H54 (cell line): ENCODE measurements at regions not wholly inside any gene's neighbourhood (a gene's known extent, or its start where the extent isn't known, plus 50 kb on each side); places are given as distances from the start of the nearest gene placed in this dataset.
"Not testable (repeated sequence)": the region's sequence is repeated elsewhere in the genome, so short reads cannot be mapped to it uniquely, and the experiment has no call there.

ENCODE experiments used
- DNase-seq: peaks from one replicate; pipeline ENCODE4 v3.0.0; 2011; ENCODE audit warnings: low spot score, mixed read lengths; ENCODE audit not compliant: insufficient read length
- FAIRE-seq: peaks from 3 replicates; lab custom pipeline; 2011; peaks lifted over from hg19 to GRCh38; lab: Jason Lieb, UNC
- POLR2A ChIP-seq: IDR thresholded peaks from 2 replicates; pipeline ENCODE4 v1.6.1; 2011; ENCODE audit warnings: low read depth, mild to moderate bottlenecking, low read length

GRCh38 chr20:12069181-12069580, 151.5 kb downstream of the BTBD3 start:
- no peak for TF ChIP-seq POLR2A
- no peak for FAIRE-seq
- no peak for DNase-seq

- TF ChIP-seq POLR2A, result no peak
- DNase-seq, result no peak
- FAIRE-seq, result no peak
These were observed 154.7 kb downstream of the BTBD3 start for GRCh38 chr20:12072221-12072953.

DNA sequence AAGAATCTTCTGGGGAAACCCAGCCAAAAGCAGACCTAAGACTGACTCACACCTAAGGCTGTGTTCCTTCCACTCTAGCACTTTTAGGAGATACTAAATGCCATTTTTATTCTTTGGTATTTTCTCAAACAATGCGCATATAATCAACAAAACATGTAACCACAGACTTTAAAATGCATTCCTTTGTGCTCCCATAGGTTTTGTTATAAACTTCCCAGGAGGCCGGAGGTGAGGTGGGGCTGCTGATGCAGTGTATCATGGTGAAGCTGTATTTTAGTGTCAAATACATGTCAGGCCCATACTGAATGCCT, 155.2 kb downstream of the BTBD3 start:
- no peak for TF ChIP-seq POLR2A
- DNase-seq, result no peak
- no peak for FAIRE-seq

DNA sequence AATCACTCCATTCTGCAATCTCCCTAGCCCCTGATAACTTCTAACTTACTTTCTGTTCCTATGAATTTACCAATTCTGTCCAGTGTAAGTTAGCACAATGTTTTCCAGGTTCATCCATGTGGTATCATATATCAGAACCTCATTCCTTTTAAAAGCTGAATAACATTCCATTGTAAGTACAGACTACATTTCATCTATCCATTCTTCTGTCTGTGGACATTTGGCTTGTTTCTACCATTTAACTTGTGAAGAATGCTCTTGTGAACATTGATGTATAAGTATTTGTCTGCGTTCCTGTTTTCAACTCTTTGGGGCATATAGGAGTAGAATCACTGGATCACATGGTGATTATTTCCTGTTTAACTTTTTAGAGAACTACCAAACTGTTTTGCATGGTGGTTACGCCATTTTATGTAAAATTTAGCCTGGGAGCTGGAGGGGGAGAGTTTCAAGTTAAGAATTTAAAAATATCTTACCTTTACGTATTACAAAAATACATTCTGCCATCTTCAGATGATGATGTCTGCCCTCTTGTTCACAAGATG, 156.5 kb downstream of the BTBD3 start:
- TF ChIP-seq POLR2A, result no peak
- FAIRE-seq (no peak), DNase-seq (no peak)

DNA sequence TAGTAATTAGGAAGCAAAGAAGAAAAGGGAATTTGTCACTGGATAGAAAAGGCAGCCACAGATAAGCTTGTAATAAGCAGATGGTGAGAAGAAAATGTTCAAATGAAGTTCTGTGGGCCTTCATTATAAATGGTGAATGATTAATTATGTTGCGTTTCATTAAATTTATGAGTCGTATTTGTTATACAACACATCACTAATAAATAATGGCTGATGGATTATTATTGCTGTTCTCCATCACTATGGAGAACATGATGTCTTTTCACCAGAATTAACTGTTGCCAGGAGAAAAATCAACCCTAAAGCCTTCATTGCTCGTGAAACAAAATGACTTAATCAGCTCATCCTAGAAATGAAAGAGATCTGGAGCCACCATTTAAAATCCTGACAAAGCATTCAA, 158.5 kb downstream of the BTBD3 start:
- FAIRE-seq, result no peak

DNA sequence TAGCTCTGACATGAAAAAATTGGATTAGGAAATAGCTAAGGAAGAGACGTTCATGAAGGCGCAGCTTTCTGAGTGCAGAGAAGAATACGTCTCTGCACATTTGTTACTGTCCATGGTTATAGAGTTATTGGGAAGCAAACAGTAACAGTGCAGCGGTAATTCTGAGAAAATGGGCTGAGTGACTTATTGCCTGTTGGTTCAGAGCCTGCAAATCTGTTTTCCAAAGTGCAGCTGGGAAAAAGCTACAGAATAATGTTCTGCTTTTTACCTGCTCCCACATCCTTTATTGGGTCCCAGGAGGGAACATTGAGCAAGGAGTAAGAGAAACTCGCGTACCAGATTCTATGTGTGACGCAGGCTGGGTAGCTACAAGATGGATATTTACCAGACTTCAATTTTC, 160.2 kb downstream of the BTBD3 start:
- no peak for TF ChIP-seq POLR2A
- FAIRE-seq (no peak), DNase-seq (no peak)

More for the DNA sequence above, 158.5 kb downstream of the BTBD3 start:
- TF ChIP-seq POLR2A, result no peak
- DNase-seq, result no peak

DNA sequence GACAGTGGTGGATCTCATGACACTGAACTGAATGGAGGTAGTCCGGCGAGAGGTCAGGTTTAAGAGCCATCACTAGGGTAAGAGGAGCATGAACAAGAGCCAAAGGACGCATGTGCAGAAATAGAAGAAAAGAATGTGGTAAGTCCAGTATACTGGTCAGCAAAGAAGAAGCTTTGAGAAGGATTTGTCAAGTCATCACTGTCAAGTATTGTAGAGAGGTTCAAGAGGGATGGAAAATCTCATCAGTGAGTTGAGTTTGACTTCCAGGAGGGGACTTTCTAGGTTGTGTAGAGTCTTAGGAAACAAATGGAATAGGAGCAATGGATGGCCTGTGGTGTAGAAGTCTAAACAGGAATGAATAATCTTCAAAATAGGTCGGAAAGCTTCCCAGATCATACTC, 161.8 kb downstream of the BTBD3 start:
- TF ChIP-seq POLR2A, result no peak
- FAIRE-seq, result no peak
- DNase-seq, result no peak

GRCh38 chr20:12083269-12083668, 165.6 kb downstream of the BTBD3 start:
- TF ChIP-seq POLR2A, result no peak
- DNase-seq (no peak), FAIRE-seq (no peak)

GRCh38 chr20:12084482-12084881, 166.8 kb downstream of the BTBD3 start:
- DNase-seq (no peak), FAIRE-seq (no peak)
- TF ChIP-seq POLR2A, result no peak

DNA sequence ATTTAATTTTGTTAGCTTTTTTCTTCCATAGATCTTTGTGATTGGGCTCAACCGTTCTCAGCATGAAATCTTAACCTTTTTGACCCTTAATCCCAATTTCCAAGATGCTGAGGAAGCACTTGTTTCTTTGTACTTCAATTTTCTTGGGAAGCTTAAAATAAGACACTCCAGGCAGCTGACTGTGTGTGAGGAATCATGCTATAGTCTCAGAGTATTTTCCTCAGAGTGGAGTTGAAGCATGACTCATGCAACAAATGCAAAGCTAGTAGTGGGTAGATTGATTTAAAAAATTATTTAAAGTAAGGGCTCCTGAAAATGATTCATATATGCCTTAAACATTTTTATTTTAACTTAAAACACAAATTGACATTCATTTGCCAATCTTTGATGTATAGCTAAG, 168.7 kb downstream of the BTBD3 start:
- DNase-seq (no peak), FAIRE-seq (no peak)
- TF ChIP-seq POLR2A, result no peak

DNA sequence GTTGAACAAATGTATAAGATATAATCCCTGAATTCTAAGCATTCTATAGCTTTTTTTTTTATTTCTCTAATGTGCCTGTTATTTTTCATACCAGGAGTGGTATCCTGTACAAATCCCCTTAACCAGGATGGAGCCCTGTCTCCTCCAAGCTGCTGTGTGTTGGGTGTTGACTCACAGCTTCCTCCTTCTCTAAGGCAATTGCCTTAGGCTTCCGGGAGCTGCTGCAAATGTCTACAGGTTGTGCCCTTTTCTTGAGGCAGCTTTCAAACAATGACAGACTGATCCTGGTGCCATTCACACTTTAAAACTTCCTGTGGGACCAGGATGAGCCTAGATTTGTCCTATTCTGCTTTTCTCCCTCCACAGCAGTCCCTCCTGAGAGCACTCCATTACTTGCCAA, 173.2 kb downstream of the BTBD3 start:
- DNase-seq (no peak), FAIRE-seq (no peak)
- no peak for TF ChIP-seq POLR2A

DNA sequence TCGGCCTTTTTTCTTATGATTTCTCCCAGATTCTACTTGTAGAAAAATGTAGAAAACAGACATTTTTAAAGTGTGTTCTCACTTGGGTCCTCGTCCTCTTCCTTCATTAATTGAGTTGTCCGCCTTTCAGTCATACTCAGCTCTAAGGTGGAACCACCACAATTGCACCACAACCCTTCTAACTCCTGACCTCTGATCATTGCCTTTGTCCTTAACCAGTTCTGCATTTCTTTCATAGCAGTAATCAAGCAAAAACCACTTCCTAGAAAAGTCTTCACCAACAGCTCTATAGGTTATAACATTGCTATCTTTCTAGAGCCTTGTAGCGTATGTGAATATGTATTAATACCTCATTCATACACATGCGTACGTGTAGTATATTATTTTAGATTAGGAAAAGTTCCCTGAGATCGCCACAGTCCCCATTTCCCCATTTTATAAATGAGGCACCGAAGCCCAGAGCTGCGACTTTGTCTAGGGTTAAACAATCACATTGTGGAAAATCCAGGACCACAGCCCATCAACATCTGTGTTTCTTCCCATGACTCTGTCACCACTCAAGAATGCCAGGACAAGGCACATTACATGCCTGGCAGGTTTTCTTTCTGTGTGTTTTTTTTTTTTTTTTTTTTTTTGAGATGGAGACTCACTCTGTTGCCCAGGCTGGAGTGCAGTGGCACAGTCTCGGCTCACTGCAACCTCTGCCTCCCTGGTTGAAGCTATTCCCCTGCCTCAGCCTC, 175.5 kb downstream of the BTBD3 start:
- no peak for DNase-seq
- TF ChIP-seq POLR2A, result no peak
- no peak for FAIRE-seq

DNA sequence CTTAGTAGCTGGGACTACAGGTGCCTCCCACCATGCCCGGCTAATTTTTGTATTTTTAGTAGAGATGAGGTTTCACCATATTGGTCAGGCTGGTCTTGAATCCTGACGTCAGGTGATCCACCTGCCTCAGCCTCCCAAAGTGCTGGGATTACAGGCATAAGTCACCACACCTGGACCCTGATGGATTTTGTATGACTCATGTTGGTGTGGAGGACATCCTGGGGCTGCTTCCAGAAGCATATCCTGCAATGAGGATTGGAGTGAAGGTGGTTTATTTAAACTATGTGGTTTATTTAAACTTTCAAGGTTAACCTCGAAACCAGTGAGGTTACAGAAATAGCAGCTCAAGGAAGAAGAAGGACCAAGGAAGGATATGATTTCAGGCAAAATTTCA, 176.1 kb downstream of the BTBD3 start:
- not testable (repeated sequence) for FAIRE-seq

GRCh38 chr20:12095180-12095920, 177.7 kb downstream of the BTBD3 start:
- DNase-seq (no peak), FAIRE-seq (no peak)
- TF ChIP-seq POLR2A, result no peak

More for the DNA sequence above, 176.1 kb downstream of the BTBD3 start:
- DNase-seq, result not testable (repeated sequence)
